ENCODE measurements at regions not wholly inside any gene's neighbourhood (a gene's known extent, or its start where the extent isn't known, plus 50 kb on each side); places are given as distances from the start of the nearest gene placed in this dataset.

DNA sequence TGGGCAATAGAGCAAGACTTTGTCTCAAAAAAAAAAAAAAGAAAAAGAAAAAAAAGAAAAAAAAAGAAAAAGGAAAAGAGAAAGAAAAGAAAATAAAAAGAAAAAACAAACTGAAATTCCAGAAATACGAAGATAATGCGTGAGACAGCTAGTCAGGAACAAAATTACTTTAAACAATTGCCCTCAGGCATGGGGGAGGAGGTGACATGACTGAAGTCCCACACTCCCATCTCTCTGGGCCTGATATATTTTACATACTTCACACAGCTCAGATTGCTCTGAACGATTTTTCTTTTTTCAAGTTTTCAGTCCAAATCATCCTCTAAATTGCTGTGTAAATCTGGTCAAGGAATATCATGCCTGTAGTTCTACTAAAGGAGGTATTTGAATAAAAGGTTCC, 409.5 kb upstream of the DEPDC1 start:
- no peaks in the 10 kb centered on the region for H3K27me3 ChIP-seq (replicated peaks; ENCODE audit: control insufficient read depth, insufficient read depth, low read length)
- TF ChIP-seq, protein P1, sequence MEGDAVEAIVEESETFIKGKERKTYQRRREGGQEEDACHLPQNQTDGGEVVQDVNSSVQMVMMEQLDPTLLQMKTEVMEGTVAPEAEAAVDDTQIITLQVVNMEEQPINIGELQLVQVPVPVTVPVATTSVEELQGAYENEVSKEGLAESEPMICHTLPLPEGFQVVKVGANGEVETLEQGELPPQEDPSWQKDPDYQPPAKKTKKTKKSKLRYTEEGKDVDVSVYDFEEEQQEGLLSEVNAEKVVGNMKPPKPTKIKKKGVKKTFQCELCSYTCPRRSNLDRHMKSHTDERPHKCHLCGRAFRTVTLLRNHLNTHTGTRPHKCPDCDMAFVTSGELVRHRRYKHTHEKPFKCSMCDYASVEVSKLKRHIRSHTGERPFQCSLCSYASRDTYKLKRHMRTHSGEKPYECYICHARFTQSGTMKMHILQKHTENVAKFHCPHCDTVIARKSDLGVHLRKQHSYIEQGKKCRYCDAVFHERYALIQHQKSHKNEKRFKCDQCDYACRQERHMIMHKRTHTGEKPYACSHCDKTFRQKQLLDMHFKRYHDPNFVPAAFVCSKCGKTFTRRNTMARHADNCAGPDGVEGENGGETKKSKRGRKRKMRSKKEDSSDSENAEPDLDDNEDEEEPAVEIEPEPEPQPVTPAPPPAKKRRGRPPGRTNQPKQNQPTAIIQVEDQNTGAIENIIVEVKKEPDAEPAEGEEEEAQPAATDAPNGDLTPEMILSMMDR (IDR thresholded peaks at IDR 0.05; ENCODE audit: insufficient read depth in 1 of 2, low read depth in 1 of 2, low read length in 1 of 2, severe bottlenecking in 1 of 2, unreplicated experiment in 1 of 2), result no peak
- no TSS peak for BruUV-seq (replicated peaks)
- intact Hi-C loops (cut with micrococcal nuclease; ENCODE audit: unreplicated experiment), result no loop called here
- H3K36me3 ChIP-seq (ENCODE audit: control insufficient read depth, insufficient read depth, low read length), result no peaks in the 10 kb centered on the region
- H3K4me3 ChIP-seq (ENCODE audit: low read depth, low read length), result no peak overlapping the region
- Mint-ChIP-seq H3K27ac (ENCODE audit: unreplicated experiment) (no peak overlapping the region), H3K36me3 (ENCODE audit: insufficient read depth, unreplicated experiment) (no peaks in the 10 kb centered on the region), H3K27me3 (ENCODE audit: insufficient read depth, unreplicated experiment) (peaks cover 8% of the 10 kb centered on the region), H3K9me3 (ENCODE audit: unreplicated experiment) (no peaks in the 10 kb centered on the region), H3K4me3 (ENCODE audit: unreplicated experiment) (no peak overlapping the region), H3K4me1 (ENCODE audit: low read depth, unreplicated experiment) (no peaks in the 10 kb centered on the region)
- no peaks in the 10 kb centered on the region for H3K4me1 ChIP-seq
- DNase-seq, result no peak
- no peaks in the 10 kb centered on the region for H3K9me3 ChIP-seq
- ChIA-PET POLR2A (no interaction called here), CTCF (no interaction called here)

DNA sequence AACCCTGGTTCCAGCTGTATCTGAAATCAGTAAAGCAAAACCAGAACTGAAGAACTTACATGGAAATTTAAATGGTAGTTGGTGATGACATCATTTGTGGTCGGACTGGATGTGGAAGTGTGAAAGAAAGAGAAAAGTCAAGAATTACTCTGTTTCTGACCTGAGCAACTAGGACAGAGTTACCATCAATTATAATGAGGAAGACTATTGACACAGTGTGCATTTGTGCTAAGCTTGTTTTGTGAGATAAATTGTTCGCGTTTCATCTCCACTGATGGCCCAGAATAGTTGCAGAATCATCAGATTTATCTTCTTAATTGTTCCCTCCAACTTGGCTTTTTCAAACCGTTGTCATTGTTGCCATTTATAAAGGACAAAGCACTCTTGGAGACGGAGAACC, 410.6 kb upstream of the DEPDC1 start:
- intact Hi-C loops (cut with micrococcal nuclease; ENCODE audit: unreplicated experiment), result no loop called here
- Mint-ChIP-seq H3K36me3 (ENCODE audit: insufficient read depth, unreplicated experiment) (no peaks in the 10 kb centered on the region), H3K27ac (ENCODE audit: unreplicated experiment) (no peak overlapping the region), H3K27me3 (ENCODE audit: insufficient read depth, unreplicated experiment) (peaks cover 8% of the 10 kb centered on the region), H3K9me3 (ENCODE audit: unreplicated experiment) (no peaks in the 10 kb centered on the region), H3K4me3 (ENCODE audit: unreplicated experiment) (no peak overlapping the region), H3K4me1 (ENCODE audit: low read depth, unreplicated experiment) (no peaks in the 10 kb centered on the region)
- Histone ChIP-seq H3K4me3 (ENCODE audit: low read depth, low read length) (no peak overlapping the region), H3K36me3 (ENCODE audit: control insufficient read depth, insufficient read depth, low read length) (no peaks in the 10 kb centered on the region), H3K27me3 (replicated peaks; ENCODE audit: control insufficient read depth, insufficient read depth, low read length) (no peaks in the 10 kb centered on the region), H3K9me3 (no peaks in the 10 kb centered on the region), H3K4me1 (no peaks in the 10 kb centered on the region)
- DNase-seq, result no peak
- ChIA-PET CTCF (no interaction called here), POLR2A (no interaction called here)
- TF ChIP-seq, protein P1 (IDR thresholded peaks at IDR 0.05; ENCODE audit: insufficient read depth in 1 of 2, low read depth in 1 of 2, low read length in 1 of 2, severe bottlenecking in 1 of 2, unreplicated experiment in 1 of 2), result no peak
- no TSS peak for BruUV-seq (replicated peaks)

DNA sequence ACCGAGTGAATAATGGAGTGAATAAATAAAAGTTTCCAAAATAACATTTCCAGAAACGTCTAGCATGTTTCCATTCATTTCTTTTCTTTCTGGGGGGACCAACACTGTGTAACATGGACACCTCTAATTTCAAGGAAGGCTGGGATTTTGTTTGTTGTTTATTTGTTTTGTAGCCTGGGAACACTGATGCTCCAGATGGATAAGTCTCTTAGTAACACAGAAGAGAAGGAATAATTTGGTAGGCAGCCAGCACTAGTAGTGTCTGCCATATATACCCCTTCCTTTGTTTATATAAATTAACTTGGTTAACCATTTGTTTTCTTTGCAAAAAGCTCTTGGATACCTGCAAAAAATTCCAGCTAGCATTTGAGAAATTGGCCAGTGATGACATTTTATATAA, 411.4 kb upstream of the DEPDC1 start:
- H3K9me3 ChIP-seq, result no peaks in the 10 kb centered on the region
- no peaks in the 10 kb centered on the region for H3K27me3 ChIP-seq (replicated peaks; ENCODE audit: control insufficient read depth, insufficient read depth, low read length)
- Mint-ChIP-seq H3K27ac (ENCODE audit: unreplicated experiment) (no peak overlapping the region), H3K4me1 (ENCODE audit: low read depth, unreplicated experiment) (no peaks in the 10 kb centered on the region), H3K9me3 (ENCODE audit: unreplicated experiment) (no peaks in the 10 kb centered on the region), H3K27me3 (ENCODE audit: insufficient read depth, unreplicated experiment) (peaks cover 4% of the 10 kb centered on the region), H3K36me3 (ENCODE audit: insufficient read depth, unreplicated experiment) (no peaks in the 10 kb centered on the region), H3K4me3 (ENCODE audit: unreplicated experiment) (no peak overlapping the region)
- no TSS peak for BruUV-seq (replicated peaks)
- intact Hi-C loops (cut with micrococcal nuclease; ENCODE audit: unreplicated experiment), result no loop called here
- POLR2A ChIA-PET, result no interaction called here
- CTCF ChIA-PET, result no interaction called here
- no peaks in the 10 kb centered on the region for H3K4me1 ChIP-seq
- no peak overlapping the region for H3K4me3 ChIP-seq (ENCODE audit: low read depth, low read length)
- TF ChIP-seq, protein P1 (IDR thresholded peaks at IDR 0.05; ENCODE audit: insufficient read depth in 1 of 2, low read depth in 1 of 2, low read length in 1 of 2, severe bottlenecking in 1 of 2, unreplicated experiment in 1 of 2), result no peak
- H3K36me3 ChIP-seq (ENCODE audit: control insufficient read depth, insufficient read depth, low read length), result no peaks in the 10 kb centered on the region
- no peak for DNase-seq
